ENCODE measurements at regions not wholly inside any gene's neighbourhood (a gene's known extent, or its start where the extent isn't known, plus 50 kb on each side); places are given as distances from the start of the nearest gene placed in this dataset.

DNA sequence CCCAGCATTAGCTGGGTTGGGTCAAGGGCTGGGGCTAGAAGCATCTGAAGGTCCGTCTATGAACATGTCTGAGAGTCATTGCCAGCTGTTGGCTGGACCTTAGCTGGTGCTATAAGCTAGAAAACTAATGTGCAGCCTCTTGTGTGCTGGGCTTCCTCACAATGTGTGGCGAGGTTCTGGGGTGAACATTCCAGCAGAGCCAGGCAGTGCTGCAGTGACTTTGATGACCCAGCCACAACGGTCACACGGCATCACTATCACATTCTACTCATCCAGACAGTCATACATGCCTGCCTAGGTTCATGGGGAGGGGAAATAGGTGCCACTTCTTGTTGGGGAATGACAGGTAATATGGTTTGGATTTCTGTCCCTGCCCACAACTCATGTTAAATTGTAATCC, 260.5 kb downstream of the CYP26B1 start:
- no peak for ATAC-seq
- Histone ChIP-seq H4K20me1 (replicated peaks; ENCODE audit: insufficient read depth) (no peaks in the 10 kb centered on the region), H3K36me3 (ENCODE audit: insufficient read depth) (no peaks in the 10 kb centered on the region), H3K4me3 (no peak overlapping the region), H3K4me2 (no peak overlapping the region), H3K4me1 (ENCODE audit: insufficient read depth) (no peaks in the 10 kb centered on the region), H3K27ac (ENCODE audit: low read depth) (no peak overlapping the region), H3F3A (replicated peaks; ENCODE audit: low read depth) (no peaks in the 10 kb centered on the region), H3K79me2 (replicated peaks; ENCODE audit: insufficient read depth) (no peaks in the 10 kb centered on the region), H2AFZ (no peak overlapping the region), H3K9me2 (ENCODE audit: insufficient read depth) (no peaks in the 10 kb centered on the region), H3K27me3 (ENCODE audit: insufficient read depth) (no peaks in the 10 kb centered on the region)
- Mint-ChIP-seq H3K4me1 (no peaks in the 10 kb centered on the region), H3K4me3 (no peak overlapping the region), H3K36me3 (ENCODE audit: low read depth) (no peaks in the 10 kb centered on the region), H3K9me3 (peaks cover 7% of the 10 kb centered on the region; the same call in 2 of the 3 replicates), H3K27me3 (ENCODE audit: insufficient read depth, low read depth, poor library complexity) (peaks cover 2% of the 10 kb centered on the region), H3K27ac (no peak overlapping the region)
- no peak for DNase-seq (ENCODE audit: low spot score)
- TF ChIP-seq, protein P1, sequence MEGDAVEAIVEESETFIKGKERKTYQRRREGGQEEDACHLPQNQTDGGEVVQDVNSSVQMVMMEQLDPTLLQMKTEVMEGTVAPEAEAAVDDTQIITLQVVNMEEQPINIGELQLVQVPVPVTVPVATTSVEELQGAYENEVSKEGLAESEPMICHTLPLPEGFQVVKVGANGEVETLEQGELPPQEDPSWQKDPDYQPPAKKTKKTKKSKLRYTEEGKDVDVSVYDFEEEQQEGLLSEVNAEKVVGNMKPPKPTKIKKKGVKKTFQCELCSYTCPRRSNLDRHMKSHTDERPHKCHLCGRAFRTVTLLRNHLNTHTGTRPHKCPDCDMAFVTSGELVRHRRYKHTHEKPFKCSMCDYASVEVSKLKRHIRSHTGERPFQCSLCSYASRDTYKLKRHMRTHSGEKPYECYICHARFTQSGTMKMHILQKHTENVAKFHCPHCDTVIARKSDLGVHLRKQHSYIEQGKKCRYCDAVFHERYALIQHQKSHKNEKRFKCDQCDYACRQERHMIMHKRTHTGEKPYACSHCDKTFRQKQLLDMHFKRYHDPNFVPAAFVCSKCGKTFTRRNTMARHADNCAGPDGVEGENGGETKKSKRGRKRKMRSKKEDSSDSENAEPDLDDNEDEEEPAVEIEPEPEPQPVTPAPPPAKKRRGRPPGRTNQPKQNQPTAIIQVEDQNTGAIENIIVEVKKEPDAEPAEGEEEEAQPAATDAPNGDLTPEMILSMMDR (conservative IDR thresholded peaks at IDR 0.05; ENCODE audit: low read depth in 2 of 2), result no peak
- TF ChIP-seq ZNF114 (CRISPR knock-in tag; IDR thresholded peaks at IDR 0.05) (no peak), ZNF331 (CRISPR knock-in tag; IDR thresholded peaks at IDR 0.05; ENCODE audit: low read depth) (no peak), EZH2 (IDR thresholded peaks at IDR 0.05; ENCODE audit: low read depth, unreplicated experiment) (no peak), EZH2phosphoT487 (IDR thresholded peaks at IDR 0.05; ENCODE audit: unreplicated experiment) (no peak), NANOG (IDR thresholded peaks at IDR 0.05; ENCODE audit: borderline replicate concordance) (no peak), JUNB (IDR thresholded peaks at IDR 0.05; ENCODE audit: unreplicated experiment) (no peak)
- TF ChIP-seq, protein P2, sequence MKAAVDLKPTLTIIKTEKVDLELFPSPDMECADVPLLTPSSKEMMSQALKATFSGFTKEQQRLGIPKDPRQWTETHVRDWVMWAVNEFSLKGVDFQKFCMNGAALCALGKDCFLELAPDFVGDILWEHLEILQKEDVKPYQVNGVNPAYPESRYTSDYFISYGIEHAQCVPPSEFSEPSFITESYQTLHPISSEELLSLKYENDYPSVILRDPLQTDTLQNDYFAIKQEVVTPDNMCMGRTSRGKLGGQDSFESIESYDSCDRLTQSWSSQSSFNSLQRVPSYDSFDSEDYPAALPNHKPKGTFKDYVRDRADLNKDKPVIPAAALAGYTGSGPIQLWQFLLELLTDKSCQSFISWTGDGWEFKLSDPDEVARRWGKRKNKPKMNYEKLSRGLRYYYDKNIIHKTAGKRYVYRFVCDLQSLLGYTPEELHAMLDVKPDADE (IDR thresholded peaks at IDR 0.05), result no peak

- H3K27me3 Mint-ChIP-seq (ENCODE audit: insufficient read depth, low read depth, poor library complexity), result peaks cover 2% of the 10 kb centered on the region
- ATAC-seq, result no peak
- no peaks in the 10 kb centered on the region for H3K4me1 Mint-ChIP-seq
- TF ChIP-seq ZNF114 (CRISPR knock-in tag; IDR thresholded peaks at IDR 0.05) (no peak), ZNF462 (CRISPR knock-in tag; IDR thresholded peaks at IDR 0.05) (no peak), EZH2phosphoT487 (IDR thresholded peaks at IDR 0.05; ENCODE audit: unreplicated experiment) (no peak), CREB1 (CRISPR knock-in tag; IDR thresholded peaks at IDR 0.05; ENCODE audit: low read depth) (no peak), POLR2AphosphoS5 (IDR thresholded peaks at IDR 0.05; ENCODE audit: low read depth) (no peak), EZH2 (IDR thresholded peaks at IDR 0.05; ENCODE audit: low read depth, unreplicated experiment) (no peak)
These were observed 261.4 kb downstream of the CYP26B1 start for GRCh38 chr2:71886241-71886640.

More at GRCh38 chr2:71886241-71886640, 261.4 kb downstream of the CYP26B1 start:
- H3F3A ChIP-seq (replicated peaks; ENCODE audit: low read depth), result no peaks in the 10 kb centered on the region
- no peaks in the 10 kb centered on the region for H3K9me2 ChIP-seq (ENCODE audit: insufficient read depth)
- no peak overlapping the region for H3K4me3 ChIP-seq
- Mint-ChIP-seq H3K36me3 (ENCODE audit: low read depth) (no peaks in the 10 kb centered on the region), H3K4me3 (no peak overlapping the region), H3K27ac (no peak overlapping the region), H3K9me3 (peaks cover 7% of the 10 kb centered on the region; the same call in 2 of the 3 replicates)
- no peaks in the 10 kb centered on the region for H3K27me3 ChIP-seq (ENCODE audit: insufficient read depth)
- no peak overlapping the region for H3K4me2 ChIP-seq
- no peaks in the 10 kb centered on the region for H3K36me3 ChIP-seq (ENCODE audit: insufficient read depth)
- no peaks in the 10 kb centered on the region for H3K79me2 ChIP-seq (replicated peaks; ENCODE audit: insufficient read depth)
- DNase-seq (ENCODE audit: low spot score), result no peak
- H2AFZ ChIP-seq, result no peak overlapping the region
- no peaks in the 10 kb centered on the region for H4K20me1 ChIP-seq (replicated peaks; ENCODE audit: insufficient read depth)
- H3K27ac ChIP-seq (ENCODE audit: low read depth), result no peak overlapping the region
- no peaks in the 10 kb centered on the region for H3K4me1 ChIP-seq (ENCODE audit: insufficient read depth)
